ENCODE measurements at regions not wholly inside any gene's neighbourhood (a gene's known extent, or its start where the extent isn't known, plus 50 kb on each side); places are given as distances from the start of the nearest gene placed in this dataset.

- no peak for DNase-seq (ENCODE audit: extremely low read depth, low read depth)
- TF ChIP-seq CTCF (IDR thresholded peaks at IDR 0.05; ENCODE audit: low read depth, low read length) = no peak
These were observed 213.6 kb upstream of the SESN3 start for GRCh38 chr11:95444309-95445241.

- no peak for TF ChIP-seq CTCF (IDR thresholded peaks at IDR 0.05; ENCODE audit: low read depth, low read length)
- no peak for DNase-seq (ENCODE audit: extremely low read depth, low read depth)
These were observed 212.4 kb upstream of the SESN3 start for GRCh38 chr11:95443386-95443785.

DNA sequence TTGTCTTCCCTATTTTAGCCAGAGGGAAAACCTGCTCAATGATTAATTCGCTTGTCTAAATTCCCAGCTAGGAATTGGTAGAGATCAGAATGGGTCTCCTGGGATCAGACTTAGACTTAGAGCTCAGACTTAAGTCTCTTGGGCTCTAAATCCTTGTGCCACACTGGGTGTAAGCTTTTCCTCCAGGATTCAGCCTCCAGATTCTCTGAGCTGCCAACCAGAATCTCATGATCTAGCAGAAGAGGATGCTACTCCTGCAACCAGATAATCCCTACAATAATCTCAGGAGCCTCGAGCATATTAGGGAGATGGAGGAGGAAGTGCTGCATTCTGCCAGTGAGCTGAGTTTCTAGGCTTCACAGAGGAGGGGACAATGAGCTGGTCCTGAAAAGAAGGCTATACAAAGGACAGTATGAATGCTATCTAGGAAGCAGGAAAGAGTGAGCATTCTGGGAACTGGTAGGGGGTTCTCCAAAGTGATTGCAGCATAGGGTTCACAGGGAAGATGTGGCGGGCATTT is 211.6 kb upstream of the SESN3 start:
- TF ChIP-seq CTCF (IDR thresholded peaks at IDR 0.05; ENCODE audit: low read depth, low read length) = no peak
- DNase-seq (ENCODE audit: extremely low read depth, low read depth) = no peak

- no peak for TF ChIP-seq CTCF (IDR thresholded peaks at IDR 0.05; ENCODE audit: low read depth, low read length)
- no peak for DNase-seq (ENCODE audit: extremely low read depth, low read depth)
These were observed 204.8 kb upstream of the SESN3 start for GRCh38 chr11:95435628-95436353.

GRCh38 chr11:95435192-95435591 is 204.2 kb upstream of the SESN3 start:
- TF ChIP-seq CTCF (IDR thresholded peaks at IDR 0.05; ENCODE audit: low read depth, low read length) = no peak
- no peak for DNase-seq (ENCODE audit: extremely low read depth, low read depth)

DNA sequence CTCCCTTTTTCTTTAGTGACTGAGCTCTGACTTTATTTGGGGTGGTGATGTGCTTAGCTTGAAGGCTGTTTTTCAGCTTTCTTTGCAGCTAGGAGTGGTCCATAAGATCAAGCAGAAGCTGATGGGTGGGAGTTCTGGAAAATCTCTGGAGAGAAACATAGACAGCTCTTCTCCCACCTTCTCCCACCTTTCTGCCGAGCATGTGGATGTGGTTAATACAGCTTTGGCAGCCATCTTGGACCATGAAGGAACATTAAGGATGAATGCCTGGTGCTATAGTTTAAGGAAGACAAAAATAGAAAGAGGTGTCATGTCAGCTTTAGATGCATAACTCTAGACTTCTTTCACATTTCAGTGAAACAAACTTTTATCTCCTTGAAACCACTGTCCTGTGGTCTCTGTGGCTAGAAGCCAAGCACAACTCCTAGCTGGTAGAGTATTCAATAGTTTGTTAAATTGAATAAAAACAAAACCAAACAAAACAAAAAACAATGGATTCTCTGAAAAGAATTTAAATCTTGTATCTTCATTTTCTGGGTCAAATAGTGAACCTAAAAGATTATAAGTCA is 203.6 kb upstream of the SESN3 start:
- TF ChIP-seq CTCF (IDR thresholded peaks at IDR 0.05; ENCODE audit: low read depth, low read length) = no peak
- DNase-seq (ENCODE audit: extremely low read depth, low read depth) = no peak

All from AG09319 (cell line).